Myocyte (in vitro differentiated cells): ENCODE measurements at regions not wholly inside any gene's neighbourhood (a gene's known extent, or its start where the extent isn't known, plus 50 kb on each side); places are given as distances from the start of the nearest gene placed in this dataset.

Experiments
- DNase-seq: peaks from one replicate; pipeline ENCODE4 v3.0.0-alpha.2; 2012; ENCODE audit warnings: low read depth

DNA sequence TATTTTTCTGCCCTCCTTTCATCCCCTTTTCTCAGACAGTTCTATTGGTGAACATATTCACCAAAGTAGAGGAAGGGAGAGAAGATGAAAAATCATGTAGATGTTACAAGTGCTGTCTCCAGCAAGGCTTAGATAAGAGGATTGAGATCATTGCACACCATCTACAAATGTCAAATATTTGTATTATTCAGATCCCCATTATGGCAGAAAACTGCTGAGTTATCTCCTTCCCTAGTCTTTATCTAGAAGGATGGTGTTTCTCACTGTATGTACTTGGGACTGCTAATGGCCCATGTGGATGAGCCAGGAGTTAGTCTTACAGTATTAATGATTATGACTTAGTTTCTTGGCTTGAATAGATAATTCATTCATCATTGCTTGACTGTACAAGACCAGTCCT is 147.2 kb upstream of the EEPD1 start:
- no peak for DNase-seq

DNA sequence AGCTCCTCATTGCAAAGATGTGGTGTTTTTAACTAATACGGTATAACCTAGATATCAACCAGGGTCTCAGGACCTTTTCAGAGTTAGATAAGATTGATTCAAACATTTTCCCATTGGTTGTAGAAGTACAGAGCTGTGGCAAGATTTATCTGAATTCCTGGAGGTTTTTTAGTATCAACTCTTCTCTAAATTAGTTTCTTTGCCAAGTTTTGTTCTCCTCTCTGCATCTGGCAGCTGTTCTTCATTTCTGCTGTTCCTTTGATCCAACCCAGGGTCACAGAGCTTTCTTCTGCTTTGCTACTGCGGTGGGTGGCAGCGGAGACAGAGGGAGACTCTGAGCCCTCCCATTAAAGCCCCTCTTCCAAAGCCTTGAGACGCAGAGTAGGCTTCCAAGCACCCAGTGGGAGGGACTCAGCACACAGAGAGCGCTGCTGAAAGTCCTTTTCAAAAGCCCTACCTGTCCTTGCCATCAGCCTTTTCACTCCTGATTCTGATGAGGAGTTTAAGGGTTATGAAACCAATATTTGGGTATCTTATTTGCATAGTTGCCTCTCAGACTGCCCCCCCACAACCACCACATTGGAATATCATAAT is 146.3 kb upstream of the EEPD1 start:
- DNase-seq, result no peak

DNA sequence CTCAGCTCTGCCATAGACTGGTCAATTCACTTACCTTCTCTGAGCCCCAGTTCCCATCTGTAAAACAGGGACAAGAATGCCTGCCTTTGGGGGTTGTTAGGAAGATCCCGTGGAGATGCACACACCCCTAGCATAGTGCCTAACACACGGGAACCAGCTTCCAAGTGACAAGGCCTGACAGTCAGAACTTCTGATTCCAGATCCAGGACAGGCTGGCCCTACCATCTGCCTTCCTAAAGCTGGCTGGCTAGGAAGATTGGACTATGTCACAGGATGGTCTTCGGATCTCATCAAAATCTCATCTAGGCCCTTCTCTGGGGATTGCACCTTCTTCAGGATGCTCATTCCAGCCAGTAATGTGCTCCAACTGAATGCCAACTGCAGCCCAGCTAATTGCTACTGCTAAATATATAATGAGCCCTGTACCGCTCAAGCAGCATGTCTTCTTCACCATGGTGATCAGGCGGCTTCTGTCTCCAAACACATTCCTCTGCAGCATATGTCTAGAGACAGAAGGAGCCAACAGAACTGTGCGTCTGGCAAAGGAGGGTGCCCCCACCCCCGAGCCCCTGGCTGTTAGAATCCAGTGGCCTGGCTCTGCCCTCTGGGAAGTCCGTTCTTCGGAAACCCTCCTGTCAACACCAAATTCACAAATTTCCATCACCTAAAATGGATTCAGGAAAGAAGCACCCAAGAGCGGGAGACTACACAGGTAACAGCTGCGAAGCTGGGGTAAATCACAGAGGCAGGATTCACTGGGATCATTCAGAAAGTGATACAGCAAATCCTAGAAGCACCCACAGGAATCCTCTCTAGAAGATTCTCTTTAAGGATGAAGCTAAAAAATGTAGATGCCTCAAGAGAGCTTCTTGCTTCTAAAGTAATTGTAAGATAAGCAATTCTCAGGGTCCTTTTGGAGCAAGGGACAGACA is 142.1 kb upstream of the EEPD1 start:
- DNase-seq, result no peak

DNA sequence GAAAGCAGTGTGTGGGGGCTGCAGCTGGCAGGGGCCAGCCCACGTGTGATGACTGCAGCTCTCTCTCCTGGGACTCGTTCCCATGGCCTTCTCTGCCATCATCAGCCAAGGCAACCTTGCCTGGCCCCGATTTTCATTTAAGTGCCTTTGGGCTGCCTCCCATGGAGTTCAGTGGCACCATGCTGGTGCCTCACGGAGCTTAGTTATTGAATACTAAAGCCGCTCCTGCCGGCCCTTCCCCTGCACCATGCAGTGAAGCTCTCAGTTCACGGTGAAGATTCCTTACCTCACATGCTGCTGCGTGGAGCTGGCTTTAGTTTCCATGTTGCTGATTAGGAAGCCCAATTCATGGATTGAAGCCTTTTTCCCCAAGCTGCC is 141.5 kb upstream of the EEPD1 start:
- no peak for DNase-seq

DNA sequence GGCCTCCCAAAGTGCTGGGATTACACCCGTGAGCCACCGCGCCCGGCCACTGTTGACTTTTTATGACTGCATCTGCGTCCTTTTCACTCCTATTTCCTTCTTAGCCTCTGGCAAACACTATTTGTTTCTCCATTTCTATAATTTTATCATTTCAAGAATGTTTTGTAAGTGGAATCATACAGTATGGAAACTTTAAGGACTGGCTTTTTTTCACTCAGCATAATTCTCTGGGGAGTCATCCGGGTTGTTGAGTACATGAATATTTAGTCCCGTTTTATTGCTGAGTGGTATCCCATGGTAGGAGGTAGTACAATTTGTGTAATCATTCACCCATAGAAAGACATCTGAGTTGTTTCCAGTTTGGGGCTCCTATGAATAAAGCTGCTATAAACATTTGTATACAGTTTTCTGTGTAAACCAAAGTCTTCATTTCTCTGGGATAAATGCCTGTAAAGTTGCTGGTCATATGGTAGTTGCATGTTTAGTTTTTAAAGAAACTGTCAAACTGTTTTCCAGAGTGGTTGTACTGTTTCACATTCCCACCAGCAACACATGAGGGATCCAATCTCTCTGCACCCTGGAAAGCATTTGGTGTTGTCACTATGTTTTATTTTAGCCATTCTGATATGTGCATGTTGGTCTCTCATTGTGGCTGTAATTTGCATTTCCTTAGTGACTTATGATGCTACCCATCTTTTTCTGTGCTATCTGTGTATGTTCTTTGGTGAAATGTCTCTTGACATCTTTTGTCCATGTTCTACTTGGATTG is 139.6 kb upstream of the EEPD1 start:
- DNase-seq, result no peak

DNA sequence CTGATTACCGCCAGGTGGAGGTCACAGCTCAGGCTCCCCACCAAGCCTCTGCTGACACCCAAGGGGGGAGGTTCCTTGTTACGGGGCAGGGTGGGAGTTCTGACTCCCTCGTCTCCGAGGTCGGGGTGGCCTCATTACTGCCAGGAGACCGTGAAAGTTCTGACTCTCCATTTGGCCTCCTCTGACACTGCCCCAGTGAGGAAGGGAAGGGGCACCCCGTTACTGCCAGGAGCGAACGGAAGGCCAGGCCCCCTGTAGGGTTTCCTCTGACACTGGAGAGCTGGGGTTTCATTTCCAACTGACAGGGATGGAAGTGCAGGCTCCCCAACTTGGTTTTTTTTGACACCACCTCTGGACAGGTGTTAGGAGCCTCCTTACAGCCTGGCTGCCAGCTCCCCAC is 138.1 kb upstream of the EEPD1 start:
- no peak for DNase-seq

DNA sequence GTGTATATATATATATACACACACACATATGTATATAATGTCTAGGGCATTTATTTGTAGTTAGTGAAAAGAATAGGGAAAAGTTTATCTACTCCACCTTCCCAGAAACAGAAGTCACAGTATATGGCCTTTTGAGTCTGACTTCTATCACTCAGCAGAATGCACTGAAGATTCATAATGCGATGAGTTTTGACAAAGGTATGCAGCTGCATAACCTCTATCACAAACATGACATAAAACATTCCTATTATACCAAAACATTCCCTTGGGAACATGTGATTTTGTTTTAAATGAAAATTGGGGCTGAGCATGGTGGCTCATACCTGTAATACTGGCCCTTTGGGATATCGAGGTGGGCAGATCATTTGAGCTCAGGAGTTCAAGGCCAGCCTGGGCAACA is 137.3 kb upstream of the EEPD1 start:
- no peak for DNase-seq

DNA sequence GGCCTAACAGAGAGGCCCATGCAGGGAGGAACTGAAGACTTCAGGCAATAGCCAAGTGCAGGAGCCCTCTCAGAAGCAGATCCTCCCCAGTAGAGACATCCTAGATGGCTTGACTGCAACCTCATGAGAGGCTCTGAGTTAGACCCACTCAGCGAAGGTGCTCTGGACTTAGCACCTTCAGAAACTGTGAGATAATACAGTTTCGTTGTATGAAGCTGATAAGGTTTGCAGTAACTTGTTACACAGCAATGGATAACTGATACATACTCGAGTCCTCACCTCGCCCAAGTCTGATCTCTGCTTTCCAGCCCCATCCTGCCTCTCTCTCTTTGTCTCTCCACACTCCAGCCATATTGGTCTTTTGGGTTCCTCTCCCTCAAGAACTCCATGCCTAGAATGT is 136.4 kb upstream of the EEPD1 start:
- DNase-seq, result no peak

DNA sequence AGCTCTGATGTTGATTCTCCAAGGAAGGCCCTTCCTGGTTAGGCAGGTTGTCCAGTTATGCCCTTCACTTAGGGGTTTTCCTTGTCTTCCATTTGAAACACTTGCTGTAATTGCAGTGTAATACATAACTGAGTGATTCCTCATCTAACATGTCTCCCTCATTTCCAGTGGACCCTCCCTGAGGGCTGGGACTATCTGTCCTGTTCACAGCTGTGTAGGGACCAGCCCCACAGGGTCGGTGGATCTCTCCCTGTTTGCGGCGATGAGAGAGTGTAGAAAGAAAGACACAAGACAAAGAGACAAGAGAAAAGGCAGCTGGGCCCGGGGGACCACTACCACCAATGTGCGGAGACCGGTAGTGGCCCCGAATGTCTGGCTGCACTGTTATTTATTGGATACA is 135.9 kb upstream of the EEPD1 start:
- DNase-seq, result no peak

DNA sequence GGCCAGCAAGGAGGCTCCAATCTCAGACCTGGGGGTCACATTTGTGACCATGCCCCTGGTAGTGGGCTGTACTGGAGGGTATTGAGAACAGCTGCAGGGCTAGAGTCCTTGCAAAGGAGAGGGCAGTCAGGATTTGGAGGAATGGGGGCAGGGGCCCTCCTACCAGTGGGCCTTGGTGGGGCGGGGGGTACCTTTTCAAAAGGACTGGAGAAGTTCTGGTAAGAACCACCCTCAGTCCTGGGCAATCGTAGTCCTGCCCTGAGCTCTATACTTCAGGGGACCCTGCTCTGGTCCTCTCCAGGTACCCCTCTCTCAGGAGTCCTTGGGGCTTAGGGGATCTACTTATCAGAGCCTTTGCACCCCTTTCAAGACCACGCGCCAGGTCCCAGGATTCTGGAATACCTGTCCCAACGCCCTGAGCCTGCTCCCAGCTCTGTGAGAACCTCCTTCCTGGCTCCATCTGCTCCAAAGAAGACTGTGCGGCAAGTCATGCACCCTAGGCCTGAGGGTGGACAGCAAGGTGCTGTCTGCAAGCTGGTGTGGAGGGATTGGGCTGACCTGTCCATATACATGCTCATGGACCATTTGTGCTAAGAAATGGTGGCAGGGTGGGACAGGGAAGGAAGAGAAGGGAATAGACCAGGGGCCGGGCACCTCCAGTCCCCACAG is 134.1 kb upstream of the EEPD1 start:
- no peak for DNase-seq

DNA sequence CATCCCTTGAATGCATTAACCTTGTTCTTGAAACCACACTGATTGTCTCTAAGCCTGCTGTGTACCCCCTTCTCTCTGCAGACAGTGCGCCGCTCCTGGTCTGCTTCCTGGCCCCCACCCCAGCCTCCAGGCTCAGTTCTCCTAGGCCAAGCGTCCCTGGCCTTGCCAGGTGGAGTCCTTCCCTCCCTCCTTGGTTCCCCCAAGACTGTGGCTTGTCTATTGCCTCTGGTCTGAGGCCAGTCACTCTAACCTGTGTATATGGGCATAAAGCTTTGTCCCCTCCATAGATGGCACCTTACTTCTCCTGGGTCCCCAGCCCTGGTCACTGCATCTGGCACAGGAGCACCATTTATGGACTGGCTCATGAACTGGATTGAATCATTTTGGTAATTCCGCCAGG is 133.5 kb upstream of the EEPD1 start:
- DNase-seq, result no peak

DNA sequence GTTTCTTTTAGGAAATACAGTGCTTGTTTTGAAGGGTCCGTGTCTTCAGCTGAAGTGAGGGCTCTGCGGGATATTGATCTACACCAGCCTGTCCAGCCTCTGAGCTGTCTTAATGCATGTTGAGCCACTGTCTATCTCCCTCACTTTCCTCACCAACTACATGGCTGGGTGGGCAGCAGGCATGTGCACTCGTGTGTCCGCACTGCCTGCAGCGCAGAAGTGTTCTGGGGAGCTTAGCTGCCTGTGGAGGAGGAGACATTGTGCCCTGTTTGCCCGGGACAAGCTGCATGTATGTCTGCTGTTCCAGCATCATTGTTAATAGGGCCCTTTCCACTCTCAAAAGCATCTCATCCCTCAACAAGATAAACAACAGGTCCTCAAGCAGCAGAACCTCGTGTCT is 133.1 kb upstream of the EEPD1 start:
- DNase-seq, result no peak

DNA sequence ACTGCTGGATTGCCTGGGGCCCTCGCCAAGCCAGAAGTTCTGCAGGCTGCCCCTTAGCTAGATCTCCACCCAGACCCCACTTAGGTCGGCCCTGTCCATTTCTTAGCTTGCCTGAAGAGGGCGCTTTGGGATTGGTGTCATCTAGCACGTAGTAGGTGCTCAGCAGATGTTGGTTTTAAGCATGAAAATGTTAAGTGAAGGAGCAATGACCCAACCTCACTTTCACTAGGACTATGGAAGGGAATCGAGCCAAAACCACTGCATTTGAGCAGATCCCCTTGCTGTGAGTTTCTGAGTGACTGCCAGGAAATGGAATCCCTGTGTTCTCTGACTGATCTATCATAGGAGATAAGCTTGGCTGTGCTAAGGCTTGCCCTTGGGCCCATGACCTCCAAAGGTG is 131.7 kb upstream of the EEPD1 start:
- no peak for DNase-seq

DNA sequence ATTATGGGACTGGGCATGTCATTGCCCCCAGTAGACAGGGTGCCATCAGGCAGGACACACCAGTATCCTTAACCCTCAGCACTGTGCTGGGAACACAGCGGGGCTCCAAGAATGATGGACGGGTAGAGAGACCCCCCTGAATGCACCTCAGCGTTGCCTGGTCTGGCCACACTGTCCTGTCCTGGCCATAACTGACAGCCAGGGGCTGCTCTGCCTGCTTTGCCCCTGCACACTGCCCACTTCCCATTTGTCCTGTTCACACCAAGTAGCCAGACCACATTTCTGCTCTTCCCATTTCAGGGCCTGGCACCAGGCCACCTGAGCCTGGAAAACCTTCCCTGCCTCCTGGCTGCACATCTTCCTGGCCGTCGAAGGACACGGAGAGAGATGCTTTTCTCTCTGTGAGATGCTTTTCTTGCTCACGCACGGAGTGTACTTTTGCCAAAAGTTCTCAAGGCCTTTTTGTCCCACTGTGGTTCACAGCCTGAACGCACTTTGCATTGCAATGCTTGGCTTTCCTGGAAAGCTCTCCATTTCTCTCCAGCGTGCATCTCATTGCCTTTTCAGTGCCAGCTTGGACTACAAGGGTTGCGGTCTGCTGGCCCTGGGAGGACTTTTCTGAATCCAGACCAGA is 131.0 kb upstream of the EEPD1 start:
- peak; percentile 34 for DNase-seq

DNA sequence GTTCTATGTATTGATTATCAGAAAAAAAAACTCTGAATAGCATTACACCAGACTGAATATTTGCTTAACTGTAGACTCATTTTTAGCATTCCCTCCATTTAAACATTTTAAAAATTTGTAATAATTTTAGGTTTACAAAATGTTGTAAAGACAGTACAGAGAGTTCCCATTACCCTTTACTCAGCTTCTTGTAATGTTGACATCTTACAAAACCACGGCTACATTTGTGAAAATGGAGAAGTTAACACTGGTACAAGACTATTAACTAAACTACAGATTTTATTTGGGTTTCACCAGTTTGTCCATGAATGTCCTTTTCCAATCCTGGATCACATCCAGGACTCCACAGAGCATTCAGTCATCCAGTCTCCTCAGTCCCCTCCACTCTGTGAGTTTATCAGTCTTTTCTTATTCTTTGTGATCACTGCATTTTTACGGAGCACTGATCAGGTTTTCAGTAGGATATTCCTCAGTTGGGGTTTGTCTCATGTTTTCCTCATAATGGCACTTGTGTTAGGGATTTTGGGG is 130.0 kb upstream of the EEPD1 start:
- DNase-seq, result no peak

DNA sequence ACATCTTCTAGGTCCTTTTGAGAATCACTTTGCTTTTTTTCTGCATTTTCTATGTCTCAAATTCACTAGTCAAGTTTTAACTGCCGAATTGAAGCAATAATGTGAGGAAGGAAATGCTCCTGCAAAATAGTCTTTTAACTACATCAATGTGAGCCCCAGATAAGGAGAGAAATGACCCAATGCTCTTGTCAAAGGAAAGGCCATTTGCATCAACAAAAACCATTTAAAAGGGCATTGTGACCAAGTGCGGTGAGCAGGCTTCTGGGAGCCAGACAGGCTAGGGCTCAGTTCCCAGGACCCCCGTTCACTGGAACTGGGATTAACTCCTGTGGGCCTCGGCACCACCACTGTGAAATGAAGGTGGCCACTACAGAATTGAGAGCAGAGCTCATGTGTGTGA is 127.9 kb upstream of the EEPD1 start:
- DNase-seq, result no peak

DNA sequence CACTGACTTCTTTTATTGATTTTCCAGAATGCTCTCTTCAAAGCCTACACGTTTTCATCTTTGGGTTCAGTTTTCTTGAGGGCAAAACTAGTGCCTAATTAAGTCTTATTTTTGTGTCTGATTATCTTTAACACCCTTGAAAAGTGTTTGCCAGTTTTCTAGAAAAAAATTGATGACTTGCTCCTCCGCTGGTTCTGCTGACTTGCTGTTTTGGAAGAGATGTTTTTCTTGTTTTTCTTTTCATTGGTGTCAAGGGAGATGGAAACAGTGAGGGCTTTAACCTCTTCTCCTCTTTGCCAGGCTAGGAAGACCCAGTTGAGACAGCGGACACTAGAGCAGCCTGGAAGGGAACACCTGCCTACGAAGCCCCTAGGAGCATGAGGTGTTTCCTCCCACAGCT is 123.7 kb upstream of the EEPD1 start:
- DNase-seq, result no peak

DNA sequence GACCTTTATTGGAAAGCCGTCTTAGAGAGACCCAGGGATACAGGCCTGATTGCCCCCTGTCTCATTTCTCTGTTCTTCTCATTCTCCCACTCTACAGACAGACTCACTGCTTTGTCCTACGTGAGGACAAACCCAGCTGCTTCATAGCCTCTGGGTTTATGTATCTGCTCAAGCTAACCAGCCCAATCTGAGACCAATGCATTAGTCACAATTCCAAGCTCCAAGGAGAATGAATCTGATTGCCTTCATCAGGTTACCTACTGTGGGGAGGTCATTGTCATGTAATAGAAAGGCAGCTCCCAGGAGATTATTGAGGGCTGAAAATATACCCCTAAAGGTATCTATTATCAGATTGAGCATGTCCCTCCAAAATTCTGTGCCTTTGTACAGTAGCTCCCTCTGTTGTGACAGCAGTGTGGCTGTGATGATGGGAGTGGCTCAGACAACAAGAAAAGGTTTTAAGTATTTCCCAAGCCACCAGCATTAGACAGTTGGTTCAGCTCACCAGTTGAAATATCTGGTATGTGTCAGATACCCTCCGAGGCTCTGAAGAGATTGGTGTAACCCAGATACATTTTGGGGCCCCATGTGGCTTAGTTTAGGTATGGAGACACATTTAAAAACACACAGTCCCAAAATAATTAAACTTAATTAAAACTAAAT is 123.1 kb upstream of the EEPD1 start:
- DNase-seq, result peak; percentile 66

DNA sequence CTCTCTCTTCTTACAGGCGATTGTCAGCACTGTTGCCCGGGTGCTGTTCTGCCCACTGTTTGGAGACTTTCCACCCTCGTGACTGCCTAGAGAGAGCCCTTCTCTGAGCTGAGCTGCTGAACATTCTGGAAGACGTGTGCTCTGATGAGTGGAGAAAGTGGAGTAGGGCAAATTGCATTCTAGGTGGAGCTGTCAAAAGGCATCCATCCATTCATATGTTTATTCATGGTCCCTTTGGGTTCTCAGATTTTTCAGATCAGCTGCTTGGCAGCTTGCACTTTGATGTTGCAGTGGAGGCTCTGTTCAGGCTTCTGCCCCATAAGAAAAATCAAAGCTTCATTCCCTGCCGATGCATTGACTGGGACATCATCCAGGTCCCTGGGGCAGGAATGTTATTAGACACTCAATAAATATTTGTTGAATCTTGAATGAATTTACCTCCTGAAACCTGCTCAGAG is 120.7 kb upstream of the EEPD1 start:
- DNase-seq, result no peak

DNA sequence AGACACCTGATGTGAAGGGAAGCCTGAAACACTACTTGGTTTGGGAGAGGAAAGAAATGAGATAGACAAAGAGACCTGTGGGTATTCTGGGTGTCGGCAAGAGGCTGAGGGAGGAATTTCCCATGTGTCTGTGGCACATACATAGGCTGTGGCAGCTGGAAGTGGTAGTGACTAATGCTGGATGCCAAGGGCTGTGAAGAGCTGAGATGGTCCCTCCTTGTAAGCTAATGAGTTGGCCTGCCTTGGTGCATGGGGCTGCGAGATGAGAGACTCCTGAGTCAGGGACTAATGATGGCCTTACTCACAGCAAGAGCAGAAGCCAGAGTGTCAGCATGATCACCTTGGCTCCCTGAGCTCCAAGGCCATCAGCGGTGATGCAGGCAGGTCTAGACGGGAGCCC is 119.0 kb upstream of the EEPD1 start:
- DNase-seq, result peak; percentile 92
